Ovary (tissue), 3 donors: ENCODE measurements at regions not wholly inside any gene's neighbourhood (a gene's known extent, or its start where the extent isn't known, plus 50 kb on each side); places are given as distances from the start of the nearest gene placed in this dataset.

Experiments
- EP300 ChIP-seq: sonication (generic); formaldehyde crosslinking; IDR thresholded peaks from one replicate; pipeline ENCODE4 v1.6.1; 2017; ENCODE audit warnings: antibody characterized with exemption
- POLR2A ChIP-seq: fragments of 450-650 bp; IDR thresholded peaks from one replicate; pipeline ENCODE4 v1.6.1; 2017; ENCODE audit warnings: antibody characterized with exemption, mild to moderate bottlenecking, moderate library complexity
- TF ChIP-seq, protein P1 (sequence below), 3 donors: fragments of 450-650 bp in 2 of 3; fragments of 200-600 bp in 1 of 3; IDR thresholded peaks; one replicate each; pipeline versions ENCODE4 v1.5.1 to v1.8.0; 2016 to 2022; ENCODE audit warnings: antibody characterized with exemption in 3 of 3, mild to moderate bottlenecking in 1 of 3
- donor health status: DM: no; HTN: no; CAD: no.

DNA sequence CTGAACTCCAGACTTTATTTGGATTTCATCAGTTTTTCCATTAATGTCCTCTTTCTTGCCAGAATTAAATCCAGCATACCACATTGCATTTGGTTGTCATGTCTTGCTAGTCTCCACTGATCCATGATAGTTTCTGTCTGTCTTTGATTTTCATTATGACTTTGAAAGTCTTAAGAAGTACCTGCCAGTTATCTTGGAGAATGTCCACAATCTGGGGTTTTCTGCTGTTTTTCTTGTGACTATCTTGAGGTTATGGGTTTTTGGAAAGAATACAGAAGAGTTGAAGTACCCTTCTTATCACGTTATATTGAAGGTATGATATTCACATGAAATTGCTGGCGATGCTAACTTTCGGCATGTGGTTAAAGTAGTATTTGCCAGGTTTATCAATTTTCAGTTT is 282.3 kb upstream of the PRICKLE1 start:
- TF ChIP-seq, protein P1, sequence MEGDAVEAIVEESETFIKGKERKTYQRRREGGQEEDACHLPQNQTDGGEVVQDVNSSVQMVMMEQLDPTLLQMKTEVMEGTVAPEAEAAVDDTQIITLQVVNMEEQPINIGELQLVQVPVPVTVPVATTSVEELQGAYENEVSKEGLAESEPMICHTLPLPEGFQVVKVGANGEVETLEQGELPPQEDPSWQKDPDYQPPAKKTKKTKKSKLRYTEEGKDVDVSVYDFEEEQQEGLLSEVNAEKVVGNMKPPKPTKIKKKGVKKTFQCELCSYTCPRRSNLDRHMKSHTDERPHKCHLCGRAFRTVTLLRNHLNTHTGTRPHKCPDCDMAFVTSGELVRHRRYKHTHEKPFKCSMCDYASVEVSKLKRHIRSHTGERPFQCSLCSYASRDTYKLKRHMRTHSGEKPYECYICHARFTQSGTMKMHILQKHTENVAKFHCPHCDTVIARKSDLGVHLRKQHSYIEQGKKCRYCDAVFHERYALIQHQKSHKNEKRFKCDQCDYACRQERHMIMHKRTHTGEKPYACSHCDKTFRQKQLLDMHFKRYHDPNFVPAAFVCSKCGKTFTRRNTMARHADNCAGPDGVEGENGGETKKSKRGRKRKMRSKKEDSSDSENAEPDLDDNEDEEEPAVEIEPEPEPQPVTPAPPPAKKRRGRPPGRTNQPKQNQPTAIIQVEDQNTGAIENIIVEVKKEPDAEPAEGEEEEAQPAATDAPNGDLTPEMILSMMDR (IDR thresholded peaks at IDR 0.05): no peak
- TF ChIP-seq POLR2A: no peak
- TF ChIP-seq EP300: no peak
